CD14-positive monocyte (primary cell): ENCODE measurements at regions not wholly inside any gene's neighbourhood (a gene's known extent, or its start where the extent isn't known, plus 50 kb on each side); places are given as distances from the start of the nearest gene placed in this dataset.
"Not testable (repeated sequence)": the region's sequence is repeated elsewhere in the genome, so short reads cannot be mapped to it uniquely, and the experiment has no call there.

Experiments used
- DNase-seq, 3 donors: peaks; one replicate each; pipeline ENCODE4 v3.0.0-alpha.2; 2011 to 2022
- H2AFZ ChIP-seq: 2 replicates; pipeline ENCODE4 v1.6.0; 2012; ENCODE audit warnings: mild to moderate bottlenecking, low read depth, low read length, inconsistent platforms; ENCODE audit not compliant: insufficient read depth, poor library complexity, severe bottlenecking
- H3K27ac ChIP-seq, 2 donors: 1 replicate in 1 of 2; 2 replicates in 1 of 2; pipeline ENCODE4 v1.5.1; 2012 to 2013; ENCODE audit warnings: low read length in 2 of 2, control low read depth in 1 of 2, inconsistent platforms in 1 of 2, low read depth in 1 of 2, mild to moderate bottlenecking in 1 of 2
- H3K27me3 ChIP-seq, 2 donors: one replicate each; pipeline versions ENCODE4 v1.6.0 to v1.6.1; 2011 to 2013; ENCODE audit warnings: low read length in 2 of 2; ENCODE audit not compliant: control insufficient read depth in 2 of 2, insufficient read depth in 2 of 2
- H3K36me3 ChIP-seq, 2 donors: replicated peaks in 1 of 2; 1 replicate in 1 of 2; 2 replicates in 1 of 2; pipeline versions ENCODE4 v1.5.1 to v1.6.1; 2012 to 2013; ENCODE audit warnings: low read length in 2 of 2, control low read depth in 1 of 2, inconsistent platforms in 1 of 2, mild to moderate bottlenecking in 1 of 2; ENCODE audit not compliant: insufficient read depth in 2 of 2, control insufficient read depth in 1 of 2
- H3K4me1 ChIP-seq, 2 donors: 1 replicate in 1 of 2; 2 replicates in 1 of 2; pipeline versions ENCODE4 v1.5.1 to v1.6.1; 2012 to 2013; ENCODE audit warnings: low read length in 2 of 2, control low read depth in 1 of 2, inconsistent platforms in 1 of 2, mild to moderate bottlenecking in 1 of 2, moderate library complexity in 1 of 2; ENCODE audit not compliant: insufficient read depth in 2 of 2, control insufficient read depth in 1 of 2
- H3K4me2 ChIP-seq: replicated peaks from 2 replicates; pipeline ENCODE3; 2012; ENCODE audit warnings: low read length, moderate library complexity, mild to moderate bottlenecking; ENCODE audit not compliant: poor library complexity, severe bottlenecking; ENCODE audit errors: extremely low read depth
- H3K4me3 ChIP-seq, 3 experiments: fragments of 200-600 bp in 1 of 3; sonication (generic) in 1 of 3; replicated peaks in 1 of 3; 1 replicate in 2 of 3; 2 replicates in 1 of 3; pipeline ENCODE4 v1.5.1; 2011 to 2013; ENCODE audit warnings: low read length in 3 of 3, mild to moderate bottlenecking in 3 of 3, control low read depth in 2 of 3, low read depth in 2 of 3, inconsistent platforms in 1 of 3, moderate library complexity in 1 of 3
- H3K79me2 ChIP-seq: 2 replicates; pipeline ENCODE4 v1.6.0; 2012; ENCODE audit warnings: mild to moderate bottlenecking, control low read depth, inconsistent platforms, low read length, moderate library complexity; ENCODE audit not compliant: insufficient read depth
- H3K9ac ChIP-seq: 2 replicates; pipeline ENCODE4 v1.6.0; 2017; ENCODE audit warnings: low read length, mild to moderate bottlenecking; ENCODE audit not compliant: insufficient read depth, poor library complexity, severe bottlenecking
- H3K9me3 ChIP-seq, 2 donors: replicated peaks in 1 of 2; 1 replicate in 1 of 2; 2 replicates in 1 of 2; pipeline versions ENCODE4 v1.5.1 to v1.6.1; 2012 to 2013; ENCODE audit warnings: low read length in 2 of 2, control low read depth in 1 of 2; ENCODE audit not compliant: control insufficient read depth in 1 of 2, insufficient read depth in 1 of 2
- H4K20me1 ChIP-seq: 2 replicates; pipeline ENCODE4 v1.6.0; 2012; ENCODE audit warnings: mild to moderate bottlenecking, low read length, control low read depth, moderate library complexity; ENCODE audit not compliant: insufficient read depth
- H3K27ac Mint-ChIP-seq, 7 donors: one replicate each; pipeline ENCODE4 v1.8.0; 2020; ENCODE audit warnings: mild to moderate bottlenecking in 7 of 7, mixed read lengths in 7 of 7, moderate library complexity in 6 of 7, inconsistent platforms in 2 of 7
- H3K27me3 Mint-ChIP-seq, 3 donors: one replicate each; pipeline ENCODE4 v1.8.0; 2021 to 2022; ENCODE audit warnings: low read depth in 3 of 3, mild to moderate bottlenecking in 3 of 3, mixed read lengths in 3 of 3, moderate library complexity in 3 of 3, inconsistent platforms in 1 of 3
- H3K36me3 Mint-ChIP-seq, 2 donors: one replicate each; pipeline ENCODE4 v1.8.0; 2020; ENCODE audit warnings: mixed read lengths in 2 of 2, inconsistent platforms in 1 of 2, mild to moderate bottlenecking in 1 of 2
- H3K4me1 Mint-ChIP-seq: one replicate; pipeline ENCODE4 v1.8.0; 2020; ENCODE audit warnings: mild to moderate bottlenecking, mixed read lengths
- H3K4me3 Mint-ChIP-seq, 2 donors: one replicate each; pipeline ENCODE4 v1.8.0; 2020; ENCODE audit warnings: mild to moderate bottlenecking in 2 of 2, mixed read lengths in 2 of 2, moderate library complexity in 1 of 2
- H3K9me3 Mint-ChIP-seq, 7 donors: one replicate each; pipeline ENCODE4 v1.8.0; 2020 to 2022; ENCODE audit warnings: mixed read lengths in 7 of 7, mild to moderate bottlenecking in 6 of 7, moderate library complexity in 6 of 7, inconsistent platforms in 2 of 7
- CTCF ChIP-seq: fragments of 200-600 bp; IDR thresholded peaks from one replicate; pipeline ENCODE4 v1.8.0; 2022; ENCODE audit warnings: antibody characterized with exemption, mild to moderate bottlenecking
- WGBS: methylation state at CpG from one replicate; pipeline ENCODE4 v1.1.5; 2013; ENCODE audit warnings: missing lambda C conversion rate; ENCODE audit not compliant: insufficient coverage; 5-methylcytosine and 5-hydroxymethylcytosine counted together
- intact Hi-C, 2 donors: fragments of 100-400 bp; cut with micrococcal nuclease; formaldehyde crosslinking; loops; one replicate each; pipeline versions ENCODE4 v1.15.0 to v1.15.1; 2023

GRCh38 chr13:19072956-19073706, 108.5 kb downstream of the TUBA3C start:
- H3K27me3 Mint-ChIP-seq: not testable (repeated sequence)
- no CpG with 5 or more reads among the region's 11 CpGs for WGBS

GRCh38 chr13:19072543-19072942, 109.1 kb downstream of the TUBA3C start:
- H3K27ac ChIP-seq: no peak overlapping the region
- no peak overlapping the region for H3K4me3 ChIP-seq
- H3K27me3 ChIP-seq: no peaks in the 10 kb centered on the region
- H3K27ac Mint-ChIP-seq: no peak overlapping the region
- peaks cover 61 to 63% of the 10 kb centered on the region in 2 donors for H3K9me3 ChIP-seq
- no peaks in the 10 kb centered on the region for H3K27me3 Mint-ChIP-seq
- DNase-seq: no peak
- no peak overlapping the region for H3K4me2 ChIP-seq
- intact Hi-C loops: no loop called here
- no peak overlapping the region for H2AFZ ChIP-seq
- no peaks in the 10 kb centered on the region for H3K79me2 ChIP-seq
- no peaks in the 10 kb centered on the region for H4K20me1 ChIP-seq
- H3K36me3 ChIP-seq: no peaks in the 10 kb centered on the region
- H3K4me1 Mint-ChIP-seq: no peaks in the 10 kb centered on the region
- peaks cover 12 to 37% (median 24%) of the 10 kb centered on the region in 7 donors for H3K9me3 Mint-ChIP-seq
- H3K4me3 Mint-ChIP-seq: no peak overlapping the region
- no peak overlapping the region for H3K9ac ChIP-seq
- H3K4me1 ChIP-seq: no peaks in the 10 kb centered on the region
- 90% methylated on average over 3 of the region's 4 CpGs for WGBS
- no peak for TF ChIP-seq CTCF
- no peaks in the 10 kb centered on the region for H3K36me3 Mint-ChIP-seq

More at GRCh38 chr13:19072956-19073706, 108.5 kb downstream of the TUBA3C start:
- H3K9ac ChIP-seq, H3K4me2 ChIP-seq, H3K36me3 Mint-ChIP-seq, H3K27ac ChIP-seq, H3K79me2 ChIP-seq, intact Hi-C loops, H3K27ac Mint-ChIP-seq, H3K27me3 ChIP-seq, H3K4me1 ChIP-seq, H3K4me1 Mint-ChIP-seq, H2AFZ ChIP-seq, H4K20me1 ChIP-seq, H3K4me3 Mint-ChIP-seq, H3K36me3 ChIP-seq, DNase-seq, H3K4me3 ChIP-seq: not testable (repeated sequence)
- peaks cover 58 to 60% of the 10 kb centered on the region in 2 donors for H3K9me3 ChIP-seq
- peaks cover 12 to 38% (median 24%) of the 10 kb centered on the region in 7 donors for H3K9me3 Mint-ChIP-seq
